ENCODE measurements at regions not wholly inside any gene's neighbourhood (a gene's known extent, or its start where the extent isn't known, plus 50 kb on each side); places are given as distances from the start of the nearest gene placed in this dataset.

- H3K27me3 ChIP-seq (ENCODE audit: insufficient read depth, low read length): no peaks in the 10 kb centered on the region
- ChIA-PET CTCF (no interaction called here), POLR2A (no interaction called here), RAD21 (ENCODE audit: low non-redundant PET in 1 of 2, low total read pairs in 2 of 2, uncharacterized antibody in 2 of 2, unreplicated experiment in 2 of 2) (no interaction called here)
- intact Hi-C loops (cut with micrococcal nuclease): no loop called here
- H3K79me2 ChIP-seq (ENCODE audit: insufficient read depth, low read length): no peaks in the 10 kb centered on the region
- no TSS peak for BruUV-seq (replicated peaks)
- no peaks in the 10 kb centered on the region for H3K4me1 ChIP-seq (ENCODE audit: control insufficient read depth in 1 of 2, insufficient read depth in 2 of 2, low read length in 2 of 2)
- H3K4me2 ChIP-seq (ENCODE audit: low read length): no peak overlapping the region
- ATAC-seq (no peak), DNase-seq (ENCODE audit: low read depth, low spot score) (no peak)
- no peaks in the 10 kb centered on the region for H3K36me3 ChIP-seq (ENCODE audit: control insufficient read depth in 1 of 2, insufficient read depth in 2 of 2, low read length in 2 of 2)
- no peak overlapping the region for H3K4me3 ChIP-seq (replicated peaks in 1 of 2; ENCODE audit: low read depth in 1 of 2, low read length in 2 of 2)
- H3K9me3 ChIP-seq (ENCODE audit: control insufficient read depth in 1 of 2, insufficient read depth in 1 of 2, low read depth in 1 of 2, low read length in 2 of 2): peaks cover 5 to 17% of the 10 kb centered on the region in 2 experiments; a peak in 2 of 4 replicates
- TF ChIP-seq EZH2phosphoT487 (IDR thresholded peaks at IDR 0.05; ENCODE audit: borderline replicate concordance) (no peak), CBX3 (IDR thresholded peaks at IDR 0.05; ENCODE audit: low read depth) (no peak), SRF (IDR thresholded peaks at IDR 0.05; ENCODE audit: low read depth) (no peak), POLR2A (IDR thresholded peaks at IDR 0.05; ENCODE audit: borderline replicate concordance, extremely low read depth, insufficient read depth, insufficient read length) (no peak), ZBTB33 (IDR thresholded peaks at IDR 0.05; ENCODE audit: extremely low read depth, insufficient replicate concordance, low read length) (no peak), MAX (IDR thresholded peaks at IDR 0.05) (no peak), YY1 (IDR thresholded peaks at IDR 0.05; ENCODE audit: extremely low read depth, insufficient replicate concordance, low read depth, low read length) (no peak), RAD21 (IDR thresholded peaks at IDR 0.05; ENCODE audit: low read depth) (no peak), SIN3A (IDR thresholded peaks at IDR 0.05; ENCODE audit: low read depth) (no peak), EZH2 (IDR thresholded peaks at IDR 0.05) (no peak), ZNF274 (IDR thresholded peaks at IDR 0.05; ENCODE audit: low read depth, low read length) (no peak), CEBPB (IDR thresholded peaks at IDR 0.05; ENCODE audit: low read depth) (no peak), JUND (IDR thresholded peaks at IDR 0.05) (no peak), ELF1 (IDR thresholded peaks at IDR 0.05; ENCODE audit: borderline replicate concordance, low read depth) (no peak), EGR1 (IDR thresholded peaks at IDR 0.05; ENCODE audit: low read depth) (no peak), SP1 (IDR thresholded peaks at IDR 0.05; ENCODE audit: low read depth) (no peak), FOSL1 (IDR thresholded peaks at IDR 0.05; ENCODE audit: low read depth) (no peak)
- TF ChIP-seq, protein P1, sequence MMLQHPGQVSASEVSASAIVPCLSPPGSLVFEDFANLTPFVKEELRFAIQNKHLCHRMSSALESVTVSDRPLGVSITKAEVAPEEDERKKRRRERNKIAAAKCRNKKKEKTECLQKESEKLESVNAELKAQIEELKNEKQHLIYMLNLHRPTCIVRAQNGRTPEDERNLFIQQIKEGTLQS (IDR thresholded peaks at IDR 0.05): no peak
- TF ChIP-seq, protein P2, sequence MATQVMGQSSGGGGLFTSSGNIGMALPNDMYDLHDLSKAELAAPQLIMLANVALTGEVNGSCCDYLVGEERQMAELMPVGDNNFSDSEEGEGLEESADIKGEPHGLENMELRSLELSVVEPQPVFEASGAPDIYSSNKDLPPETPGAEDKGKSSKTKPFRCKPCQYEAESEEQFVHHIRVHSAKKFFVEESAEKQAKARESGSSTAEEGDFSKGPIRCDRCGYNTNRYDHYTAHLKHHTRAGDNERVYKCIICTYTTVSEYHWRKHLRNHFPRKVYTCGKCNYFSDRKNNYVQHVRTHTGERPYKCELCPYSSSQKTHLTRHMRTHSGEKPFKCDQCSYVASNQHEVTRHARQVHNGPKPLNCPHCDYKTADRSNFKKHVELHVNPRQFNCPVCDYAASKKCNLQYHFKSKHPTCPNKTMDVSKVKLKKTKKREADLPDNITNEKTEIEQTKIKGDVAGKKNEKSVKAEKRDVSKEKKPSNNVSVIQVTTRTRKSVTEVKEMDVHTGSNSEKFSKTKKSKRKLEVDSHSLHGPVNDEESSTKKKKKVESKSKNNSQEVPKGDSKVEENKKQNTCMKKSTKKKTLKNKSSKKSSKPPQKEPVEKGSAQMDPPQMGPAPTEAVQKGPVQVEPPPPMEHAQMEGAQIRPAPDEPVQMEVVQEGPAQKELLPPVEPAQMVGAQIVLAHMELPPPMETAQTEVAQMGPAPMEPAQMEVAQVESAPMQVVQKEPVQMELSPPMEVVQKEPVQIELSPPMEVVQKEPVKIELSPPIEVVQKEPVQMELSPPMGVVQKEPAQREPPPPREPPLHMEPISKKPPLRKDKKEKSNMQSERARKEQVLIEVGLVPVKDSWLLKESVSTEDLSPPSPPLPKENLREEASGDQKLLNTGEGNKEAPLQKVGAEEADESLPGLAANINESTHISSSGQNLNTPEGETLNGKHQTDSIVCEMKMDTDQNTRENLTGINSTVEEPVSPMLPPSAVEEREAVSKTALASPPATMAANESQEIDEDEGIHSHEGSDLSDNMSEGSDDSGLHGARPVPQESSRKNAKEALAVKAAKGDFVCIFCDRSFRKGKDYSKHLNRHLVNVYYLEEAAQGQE (IDR thresholded peaks at IDR 0.05; ENCODE audit: low read depth): no peak
- H3K27ac ChIP-seq (ENCODE audit: low read depth, low read length): no peak overlapping the region
- H4K20me1 ChIP-seq (ENCODE audit: insufficient read depth): no peaks in the 10 kb centered on the region
- no peaks in the 10 kb centered on the region for H3K9me2 ChIP-seq (ENCODE audit: insufficient read depth)
- no peak overlapping the region for H3K9ac ChIP-seq (ENCODE audit: low read length)
- H2AFZ ChIP-seq (ENCODE audit: low read depth, low read length, poor library complexity, severe bottlenecking): no peak overlapping the region
These were observed 619.1 kb upstream of the ANKRD30A start for GRCh38 chr10:36506261-36506660.
